HL-60 (cell line): ENCODE measurements at regions not wholly inside any gene's neighbourhood (a gene's known extent, or its start where the extent isn't known, plus 50 kb on each side); places are given as distances from the start of the nearest gene placed in this dataset.

ENCODE experiments used
- DNase-seq, 2 experiments: peaks; one replicate each; pipeline ENCODE4 v3.0.0-alpha.2; 2010 to 2020; ENCODE audit warnings: low read depth in 1 of 2, low spot score in 1 of 2
- H3K27ac ChIP-seq: fragments of 250-450 bp; sonication (Bioruptor Pico); replicated peaks from 2 replicates; pipeline ENCODE4 v1.5.1; 2020; ENCODE audit warnings: mild to moderate bottlenecking, moderate library complexity
- H3K27me3 ChIP-seq: fragments of 250-450 bp; sonication (Bioruptor Pico); 2 replicates; pipeline ENCODE4 v1.5.1; 2021; ENCODE audit warnings: mild to moderate bottlenecking, moderate library complexity; ENCODE audit not compliant: insufficient read depth, poor library complexity, severe bottlenecking
- H3K4me3 ChIP-seq: replicated peaks from 2 replicates; pipeline ENCODE4 v1.5.1; 2011; ENCODE audit warnings: mild to moderate bottlenecking, control low read depth, low read length; ENCODE audit not compliant: insufficient read depth
- CTCF ChIP-seq: IDR thresholded peaks from one replicate; pipeline ENCODE4 v1.5.1; 2011; ENCODE audit warnings: low read length, control low read depth, inconsistent platforms; ENCODE audit not compliant: insufficient read depth
- GABPA ChIP-seq: IDR thresholded peaks from 2 replicates; pipeline ENCODE4 v1.6.1; 2012; ENCODE audit warnings: low read depth
- POLR2AphosphoS5 ChIP-seq: IDR thresholded peaks from 2 replicates; pipeline ENCODE4 v1.6.1; 2012; ENCODE audit warnings: low read depth
- REST ChIP-seq: IDR thresholded peaks from 2 replicates; pipeline ENCODE4 v1.6.1; 2012; ENCODE audit warnings: low read depth; ENCODE audit not compliant: insufficient replicate concordance
- SPI1 ChIP-seq: IDR thresholded peaks from 2 replicates; pipeline ENCODE4 v1.6.1; 2012; ENCODE audit warnings: low read depth, mild to moderate bottlenecking, borderline replicate concordance

- no peak for TF ChIP-seq SPI1
- no peak for TF ChIP-seq GABPA
- no peak for TF ChIP-seq REST
- no peak for TF ChIP-seq CTCF
- TF ChIP-seq POLR2AphosphoS5: no peak
- no peaks in the 10 kb centered on the region for H3K27me3 ChIP-seq
- no peak for DNase-seq
- H3K27ac ChIP-seq: no peak overlapping the region
- H3K4me3 ChIP-seq: no peak overlapping the region
Observed at GRCh38 chr18:60980422-60981005, 352.7 kb upstream of the CDH20 start.

GRCh38 chr18:60981682-60982328, 351.4 kb upstream of the CDH20 start:
- TF ChIP-seq SPI1 (no peak), GABPA (no peak), CTCF (no peak), POLR2AphosphoS5 (no peak), REST (no peak)
- H3K4me3 ChIP-seq: no peak overlapping the region
- no peak for DNase-seq
- no peaks in the 10 kb centered on the region for H3K27me3 ChIP-seq
- no peak overlapping the region for H3K27ac ChIP-seq

- TF ChIP-seq GABPA: no peak
- TF ChIP-seq POLR2AphosphoS5: no peak
- no peak for TF ChIP-seq SPI1
- no peak for TF ChIP-seq CTCF
- no peak for TF ChIP-seq REST
- no peak for DNase-seq
- H3K4me3 ChIP-seq: no peak overlapping the region
- no peaks in the 10 kb centered on the region for H3K27me3 ChIP-seq
- no peak overlapping the region for H3K27ac ChIP-seq
Observed at GRCh38 chr18:60982329-60982695, 350.9 kb upstream of the CDH20 start.
